ENCODE measurements at regions not wholly inside any gene's neighbourhood (a gene's known extent, or its start where the extent isn't known, plus 50 kb on each side); places are given as distances from the start of the nearest gene placed in this dataset.
"Not testable (repeated sequence)": the region's sequence is repeated elsewhere in the genome, so short reads cannot be mapped to it uniquely, and the experiment has no call there.

DNA sequence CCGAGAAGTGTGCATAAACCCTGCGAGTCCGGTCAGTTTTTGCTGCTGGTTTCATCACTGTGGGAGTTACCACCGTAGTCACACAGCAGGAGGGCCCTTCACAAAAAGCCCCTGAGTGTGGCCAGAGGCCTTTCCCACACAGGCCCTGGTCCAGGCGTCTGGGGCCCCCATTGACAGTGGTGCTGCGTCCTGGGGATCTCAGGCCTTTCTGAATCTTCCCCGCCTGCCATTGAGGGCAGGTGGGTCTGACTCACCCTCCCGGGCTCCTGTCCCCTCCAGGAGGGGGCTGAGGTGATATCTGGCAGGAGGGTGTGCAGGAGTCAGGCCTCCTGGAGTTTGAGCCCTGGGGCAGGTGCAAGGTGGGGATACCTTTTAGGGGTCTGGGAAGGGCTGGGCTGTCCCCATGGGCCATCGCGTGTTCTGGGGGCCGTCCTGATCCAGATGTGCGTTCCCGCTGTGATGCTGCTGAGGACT, 358.5 kb downstream of the TMEM121 start:
- Mint-ChIP-seq H3K27ac (no peak overlapping the region), H3K9me3 (no peaks in the 10 kb centered on the region), H3K4me3 (ENCODE audit: low read depth) (no peak overlapping the region), H3K36me3 (ENCODE audit: low read depth) (no peaks in the 10 kb centered on the region), H3K4me1 (ENCODE audit: low read depth) (peaks cover 6% of the 10 kb centered on the region), H3K27me3 (ENCODE audit: low read depth) (peaks cover 19% of the 10 kb centered on the region)
- no peak for DNase-seq (ENCODE audit: low spot score)
- intact Hi-C loops (cut with micrococcal nuclease), result no loop called here

GRCh38 chr14:105885561-105886320, 359.4 kb downstream of the TMEM121 start:
- DNase-seq (ENCODE audit: low spot score), result no peak
- intact Hi-C loops (cut with micrococcal nuclease), result no loop called here
- Mint-ChIP-seq H3K27me3 (ENCODE audit: low read depth) (peaks cover 19% of the 10 kb centered on the region), H3K36me3 (ENCODE audit: low read depth) (no peaks in the 10 kb centered on the region), H3K4me3 (ENCODE audit: low read depth) (no peak overlapping the region), H3K9me3 (no peaks in the 10 kb centered on the region), H3K27ac (no peak overlapping the region), H3K4me1 (ENCODE audit: low read depth) (peaks cover 6% of the 10 kb centered on the region)

GRCh38 chr14:105886791-105887191, 360.4 kb downstream of the TMEM121 start:
- H3K27me3 Mint-ChIP-seq (ENCODE audit: low read depth), result peaks cover 24% of the 10 kb centered on the region
- H3K36me3 Mint-ChIP-seq (ENCODE audit: low read depth); H3K9me3 Mint-ChIP-seq; H3K27ac Mint-ChIP-seq; H3K4me3 Mint-ChIP-seq (ENCODE audit: low read depth); intact Hi-C loops (cut with micrococcal nuclease); H3K4me1 Mint-ChIP-seq (ENCODE audit: low read depth); DNase-seq (ENCODE audit: low spot score): not testable (repeated sequence)

DNA sequence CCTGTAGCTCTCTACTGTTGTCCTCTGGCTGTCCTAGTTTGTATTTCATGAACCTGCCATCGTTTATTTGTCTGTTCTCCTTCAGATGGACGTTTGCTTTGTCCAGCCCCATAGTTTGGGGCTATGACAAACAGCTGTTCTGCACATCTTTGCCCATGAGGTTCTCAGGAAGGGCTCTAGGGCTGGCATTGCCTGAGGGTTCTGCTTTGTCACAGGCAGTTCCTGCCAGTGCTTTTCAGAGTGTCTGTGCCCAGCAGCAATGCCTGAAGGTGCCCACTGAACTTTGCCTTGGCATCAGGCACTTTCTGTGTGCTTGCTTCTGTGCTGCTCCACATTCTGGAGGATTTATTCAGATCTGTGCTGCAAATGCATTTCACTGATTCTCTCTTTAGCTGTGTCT, 361.3 kb downstream of the TMEM121 start:
- peaks cover 24% of the 10 kb centered on the region for H3K27me3 Mint-ChIP-seq (ENCODE audit: low read depth)
- no peaks in the 10 kb centered on the region for H3K9me3 Mint-ChIP-seq
- H3K27ac Mint-ChIP-seq, result no peak overlapping the region
- H3K36me3 Mint-ChIP-seq (ENCODE audit: low read depth), result no peaks in the 10 kb centered on the region
- intact Hi-C loops (cut with micrococcal nuclease), result no loop called here
- DNase-seq (ENCODE audit: low spot score), result no peak
- no peak overlapping the region for H3K4me3 Mint-ChIP-seq (ENCODE audit: low read depth)
- peaks cover 6% of the 10 kb centered on the region for H3K4me1 Mint-ChIP-seq (ENCODE audit: low read depth)

GRCh38 chr14:105888151-105888550, 361.8 kb downstream of the TMEM121 start:
- no peak overlapping the region for H3K4me3 Mint-ChIP-seq (ENCODE audit: low read depth)
- no peaks in the 10 kb centered on the region for H3K9me3 Mint-ChIP-seq
- no peaks in the 10 kb centered on the region for H3K36me3 Mint-ChIP-seq (ENCODE audit: low read depth)
- H3K27me3 Mint-ChIP-seq (ENCODE audit: low read depth), result peaks cover 24% of the 10 kb centered on the region
- DNase-seq (ENCODE audit: low spot score), result no peak
- peaks cover 6% of the 10 kb centered on the region for H3K4me1 Mint-ChIP-seq (ENCODE audit: low read depth)
- intact Hi-C loops (cut with micrococcal nuclease), result no loop called here
- no peak overlapping the region for H3K27ac Mint-ChIP-seq

DNA sequence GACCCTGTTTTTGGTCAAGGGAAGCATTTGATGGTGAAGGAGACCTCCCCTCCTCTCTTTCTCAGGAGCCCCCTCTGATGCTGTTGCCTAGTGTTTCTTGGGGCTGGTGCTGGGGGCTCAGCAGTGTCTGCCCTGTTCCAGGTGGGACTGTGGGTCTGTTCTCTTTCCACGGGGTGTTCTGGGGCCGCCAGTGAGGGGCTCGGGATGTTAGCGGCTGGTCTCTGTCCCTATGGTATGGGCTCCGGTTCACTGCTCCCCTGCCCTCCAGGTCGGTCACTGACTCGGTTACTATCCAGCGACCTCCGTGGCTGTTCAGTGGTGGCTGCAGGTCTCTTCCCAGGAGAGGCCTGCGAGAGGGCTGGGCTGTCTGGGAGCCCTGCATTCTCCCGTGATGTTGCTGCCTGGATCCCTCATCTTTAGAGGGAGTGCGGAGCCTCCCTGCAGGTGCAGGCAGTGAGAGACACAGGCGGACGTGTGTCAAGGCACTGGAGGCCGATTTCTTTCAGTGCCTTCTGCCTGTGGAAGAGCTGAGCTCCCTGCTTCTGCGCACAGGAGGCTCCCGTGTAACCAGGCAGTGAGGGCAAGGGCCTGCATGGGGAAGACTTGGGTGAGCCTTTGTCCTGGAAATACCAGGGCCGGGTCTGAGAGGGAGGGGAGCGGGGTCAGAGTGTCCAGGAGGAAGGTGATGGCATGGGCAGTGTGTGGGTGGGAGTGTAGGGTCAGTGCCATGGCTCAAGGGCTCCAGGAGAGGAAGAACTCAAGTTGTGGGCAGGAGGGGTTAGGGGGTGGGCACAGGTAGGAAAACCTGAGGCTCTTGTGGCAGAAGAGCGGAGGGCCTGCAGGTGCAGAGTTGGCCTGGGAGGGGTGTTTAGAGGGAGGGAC, 362.6 kb downstream of the TMEM121 start:
- H3K36me3 Mint-ChIP-seq (ENCODE audit: low read depth), result no peaks in the 10 kb centered on the region
- intact Hi-C loops (cut with micrococcal nuclease), result no loop called here
- no peaks in the 10 kb centered on the region for H3K9me3 Mint-ChIP-seq
- H3K4me1 Mint-ChIP-seq (ENCODE audit: low read depth), result peaks cover 6% of the 10 kb centered on the region
- DNase-seq (ENCODE audit: low spot score), result no peak
- no peak overlapping the region for H3K4me3 Mint-ChIP-seq (ENCODE audit: low read depth)
- H3K27ac Mint-ChIP-seq, result no peak overlapping the region
- H3K27me3 Mint-ChIP-seq (ENCODE audit: low read depth), result peaks cover 24% of the 10 kb centered on the region

DNA sequence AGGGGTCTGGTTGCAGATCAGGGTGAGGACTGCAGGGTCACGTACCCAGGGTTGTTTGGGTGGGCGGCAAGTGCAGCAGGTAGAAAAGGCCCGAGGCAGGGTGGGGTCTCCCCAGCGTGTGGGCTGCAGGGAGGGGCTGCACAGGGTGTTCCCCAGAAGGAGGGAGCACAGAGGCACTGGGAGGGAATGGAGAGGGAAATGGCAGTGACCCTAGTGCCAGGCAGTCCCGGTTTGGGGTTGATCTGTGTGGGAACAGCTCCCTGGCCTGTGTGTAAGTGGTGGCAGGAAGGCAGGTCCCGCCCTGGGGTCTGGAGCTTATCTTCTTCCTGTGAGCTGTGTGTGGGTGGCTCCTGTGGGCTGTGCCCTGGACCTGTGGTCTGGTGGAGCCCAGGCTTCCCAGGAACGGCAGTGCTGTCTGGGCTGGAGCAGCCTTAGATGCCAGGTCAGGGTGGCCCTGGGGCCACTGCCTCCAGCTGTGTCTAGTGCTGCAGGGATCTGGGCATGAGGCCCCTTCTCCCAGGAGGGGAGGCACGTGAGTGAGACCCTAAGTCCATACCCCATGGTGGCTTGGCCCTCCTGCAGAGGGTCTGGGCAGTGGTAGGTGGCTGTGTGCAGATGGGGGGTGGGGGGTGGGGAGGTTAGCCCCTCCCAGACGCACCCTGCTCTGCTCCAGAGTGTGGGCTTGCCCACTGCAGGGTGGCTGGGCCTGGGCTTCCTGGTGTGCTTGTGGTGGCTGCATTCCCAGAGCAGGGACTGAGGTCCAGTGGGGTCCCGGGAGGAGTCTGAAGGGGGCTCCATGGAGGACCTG, 363.5 kb downstream of the TMEM121 start:
- DNase-seq (ENCODE audit: low spot score), result no peak
- Mint-ChIP-seq H3K27ac (no peak overlapping the region), H3K27me3 (ENCODE audit: low read depth) (peaks cover 24% of the 10 kb centered on the region)

DNA sequence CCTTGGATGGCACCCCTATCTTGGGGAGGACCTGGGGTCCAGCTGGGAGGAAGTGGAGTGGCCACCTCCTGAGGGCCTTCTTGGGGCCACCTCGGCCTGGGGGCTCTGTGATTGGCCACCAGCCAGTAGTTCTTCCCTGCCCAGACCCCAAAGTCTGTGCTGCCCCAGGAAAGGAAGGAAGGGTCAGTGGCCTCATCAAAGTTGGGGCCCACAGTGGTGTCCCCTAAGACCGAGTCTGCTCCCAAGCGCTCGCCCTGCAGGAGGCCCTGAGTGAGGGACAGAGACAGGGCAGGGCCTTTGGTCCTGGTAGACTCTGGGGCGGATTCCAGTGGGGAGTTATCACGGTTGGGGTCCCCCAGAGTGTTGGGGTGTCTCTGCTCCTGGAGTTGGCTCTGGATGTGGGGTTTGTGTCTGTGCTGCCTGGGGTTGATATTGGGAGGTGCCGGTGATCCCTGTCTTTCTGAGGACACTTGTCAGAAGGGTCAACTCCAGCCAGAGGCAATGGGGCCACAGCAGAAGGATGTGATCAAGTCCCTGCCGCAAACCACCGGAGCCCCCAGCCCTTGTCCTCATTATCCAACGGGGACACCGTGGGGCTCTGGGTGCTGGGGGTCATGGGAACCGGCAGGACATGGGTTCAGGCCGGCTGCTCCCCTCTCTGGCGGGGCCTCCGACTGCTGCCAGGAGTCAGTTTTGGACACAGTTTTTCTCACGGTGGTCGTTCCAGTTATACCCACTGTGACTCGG, 364.3 kb downstream of the TMEM121 start:
- intact Hi-C loops (cut with micrococcal nuclease), result no loop called here
- H3K36me3 Mint-ChIP-seq (ENCODE audit: low read depth), result no peaks in the 10 kb centered on the region
- no peak overlapping the region for H3K27ac Mint-ChIP-seq
- no peak for DNase-seq (ENCODE audit: low spot score)
- peaks cover 24% of the 10 kb centered on the region for H3K27me3 Mint-ChIP-seq (ENCODE audit: low read depth)
- peaks cover 6% of the 10 kb centered on the region for H3K4me1 Mint-ChIP-seq (ENCODE audit: low read depth)
- no peaks in the 10 kb centered on the region for H3K9me3 Mint-ChIP-seq
- H3K4me3 Mint-ChIP-seq (ENCODE audit: low read depth), result no peak overlapping the region

More for the DNA sequence above, 363.5 kb downstream of the TMEM121 start:
- H3K4me1 Mint-ChIP-seq (ENCODE audit: low read depth), result peaks cover 6% of the 10 kb centered on the region
- no peaks in the 10 kb centered on the region for H3K36me3 Mint-ChIP-seq (ENCODE audit: low read depth)
- intact Hi-C loops (cut with micrococcal nuclease), result no loop called here
- no peak overlapping the region for H3K4me3 Mint-ChIP-seq (ENCODE audit: low read depth)
- no peaks in the 10 kb centered on the region for H3K9me3 Mint-ChIP-seq

- Mint-ChIP-seq H3K4me3 (ENCODE audit: low read depth) (no peak overlapping the region), H3K9me3 (no peaks in the 10 kb centered on the region), H3K27me3 (ENCODE audit: low read depth) (peaks cover 24% of the 10 kb centered on the region), H3K36me3 (ENCODE audit: low read depth) (no peaks in the 10 kb centered on the region), H3K4me1 (ENCODE audit: low read depth) (peaks cover 6% of the 10 kb centered on the region), H3K27ac (no peak overlapping the region)
- intact Hi-C loops (cut with micrococcal nuclease), result no loop called here
- no peak for DNase-seq (ENCODE audit: low spot score)
Measured at GRCh38 chr14:105891221-105891602, 364.8 kb downstream of the TMEM121 start.

DNA sequence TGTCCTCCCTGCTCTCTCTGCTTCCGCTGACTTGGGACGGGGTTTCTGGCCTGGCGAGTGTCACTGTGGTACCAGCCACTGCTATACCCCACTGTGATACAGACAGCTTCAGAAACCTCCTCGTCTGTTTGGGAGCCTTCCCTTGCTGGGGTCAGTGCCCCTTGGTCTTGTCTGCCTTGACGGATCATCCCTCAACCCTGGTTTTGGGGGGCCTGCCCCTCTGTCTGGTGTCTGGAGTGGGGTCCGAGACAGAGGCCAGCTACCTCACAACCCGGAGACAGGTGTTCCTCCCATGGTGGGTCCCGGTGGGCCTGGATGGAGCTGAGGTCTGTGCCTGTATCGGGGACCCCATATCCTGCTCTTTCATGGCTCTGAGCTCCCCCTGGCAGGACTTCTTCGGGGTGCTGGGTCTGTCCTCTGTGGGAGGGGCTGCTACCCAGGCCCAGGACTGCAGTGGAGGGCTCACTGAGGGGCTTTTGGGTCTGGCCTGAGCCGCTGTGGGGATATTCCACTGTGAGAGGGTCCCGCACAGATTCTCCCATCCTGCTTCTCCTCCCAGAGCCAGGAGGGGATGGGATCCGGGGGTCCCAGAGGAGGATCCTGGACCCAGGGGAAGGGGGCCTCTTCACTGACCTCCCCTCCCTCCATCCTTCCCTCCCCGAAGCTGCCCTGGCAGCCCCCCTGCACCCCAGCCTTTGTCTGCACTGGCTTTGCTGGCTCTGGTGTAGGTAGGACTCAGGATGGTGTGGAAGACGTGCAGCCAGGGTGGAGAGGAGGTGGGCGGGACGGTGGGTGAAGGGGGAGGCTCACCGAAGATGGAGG, 365.5 kb downstream of the TMEM121 start:
- intact Hi-C loops (cut with micrococcal nuclease), result no loop called here
- Mint-ChIP-seq H3K27ac (no peak overlapping the region), H3K4me3 (ENCODE audit: low read depth) (no peak overlapping the region), H3K9me3 (no peaks in the 10 kb centered on the region), H3K27me3 (ENCODE audit: low read depth) (peaks cover 30% of the 10 kb centered on the region), H3K4me1 (ENCODE audit: low read depth) (peaks cover 10% of the 10 kb centered on the region), H3K36me3 (ENCODE audit: low read depth) (no peaks in the 10 kb centered on the region)
- no peak for DNase-seq (ENCODE audit: low spot score)

GRCh38 chr14:105892453-105893441, 366.4 kb downstream of the TMEM121 start:
- H3K27ac Mint-ChIP-seq; intact Hi-C loops (cut with micrococcal nuclease); H3K4me3 Mint-ChIP-seq (ENCODE audit: low read depth); DNase-seq (ENCODE audit: low spot score); H3K9me3 Mint-ChIP-seq; H3K36me3 Mint-ChIP-seq (ENCODE audit: low read depth): not testable (repeated sequence)
- H3K27me3 Mint-ChIP-seq (ENCODE audit: low read depth), result peaks cover 31% of the 10 kb centered on the region
- H3K4me1 Mint-ChIP-seq (ENCODE audit: low read depth), result peaks cover 12% of the 10 kb centered on the region

Measured in activated T-helper 2 cell treated with anti-CD3 and anti-CD28 coated beads, Interferon-gamma antibody, Interleukin-2, Interleukin-4, amounts not matched to agents 10 μg/mL and 5 μg/mL and 100 μg/mL, durations not matched to agents 14 hours and 24 hours and 36 hours (primary cell).